K562 (cell line): ENCODE measurements at regions not wholly inside any gene's neighbourhood (a gene's known extent, or its start where the extent isn't known, plus 50 kb on each side); places are given as distances from the start of the nearest gene placed in this dataset.
A peak's percentile ranks its signal among the peaks of the same experiment; 100 is the strongest.

Experiments
- ATAC-seq: fragments of 200-7000 bp; cut with Tn5 transposase; 3 replicates; pipeline ENCODE4 v1.9.1; 2020; ENCODE audit warnings: moderate library complexity
- BruUV-seq: library from RNA; stranded (reverse); fragments of 400-500 nt; replicated peaks from 2 replicates; lab custom pipeline; 2021; lab: Mats Ljungman, UMichigan
- CTCF ChIA-PET: fragments of 300-600 bp; formaldehyde crosslinking; extraction: SDS; loops from one replicate; lab custom pipeline; 2021; ENCODE audit warnings: low intra/inter-chr PET ratio; lab: Yijun Ruan, JAX
- POLR2A ChIA-PET: fragments of 300-600, 350-650 bp; sonication (Branson Sonifier 250); formaldehyde crosslinking; extraction: SDS; loops from one replicate; lab custom pipeline; 2021; ENCODE audit warnings: antibody characterized with exemption, inconsistent platforms; lab: Yijun Ruan, JAX
- DNase-seq, 4 experiments: peaks; one replicate each; pipeline versions ENCODE4 v3.0.0 to v3.0.0-alpha.2; 2011 to 2018; ENCODE audit warnings: low spot score in 3 of 4, mixed read lengths in 3 of 4; ENCODE audit errors: extremely low read depth in 1 of 4
- FAIRE-seq: peaks from 2 replicates; lab custom pipeline; 2011; peaks lifted over from hg19 to GRCh38; lab: Jason Lieb, UNC
- H2AFZ ChIP-seq: 2 replicates; pipeline ENCODE4 v1.6.0; 2011; ENCODE audit warnings: low read depth, low read length, control low read depth, inconsistent platforms
- H3K27ac ChIP-seq: fragments of 200-600 bp; 3 replicates; pipeline ENCODE4 v1.8.0; 2011; ENCODE audit warnings: low read depth, mild to moderate bottlenecking, control low read depth, inconsistent platforms, low read length, moderate library complexity, mixed read lengths; ENCODE audit errors: extremely low read depth
- H3K27me3 ChIP-seq, 2 experiments: fragments of 300-600 bp in 1 of 2; 2 replicates in 1 of 2; 3 replicates in 1 of 2; pipeline versions ENCODE4 v1.6.0 to v1.8.0; 2011; ENCODE audit warnings: inconsistent platforms in 2 of 2, low read length in 2 of 2, mild to moderate bottlenecking in 1 of 2, mixed read lengths in 1 of 2, moderate library complexity in 1 of 2; ENCODE audit not compliant: control insufficient read depth in 2 of 2, insufficient read depth in 2 of 2
- H3K36me3 ChIP-seq: fragments of 300-600 bp; 3 replicates; pipeline ENCODE4 v1.8.0; 2011; ENCODE audit warnings: mild to moderate bottlenecking, low read length, inconsistent platforms; ENCODE audit not compliant: control insufficient read depth, insufficient read depth
- H3K4me1 ChIP-seq, 2 experiments: fragments of 200-600 bp in 1 of 2; replicated peaks in 1 of 2; 2 replicates in 1 of 2; 3 replicates in 1 of 2; pipeline versions ENCODE4 v1.5.1 to v1.8.0; 2011; ENCODE audit warnings: inconsistent platforms in 2 of 2, low read length in 2 of 2, mild to moderate bottlenecking in 1 of 2, mixed read lengths in 1 of 2, moderate library complexity in 1 of 2; ENCODE audit not compliant: control insufficient read depth in 2 of 2, insufficient read depth in 2 of 2
- H3K4me2 ChIP-seq: 2 replicates; pipeline ENCODE4 v1.6.1; 2011; ENCODE audit warnings: low read length, control low read depth, inconsistent platforms, mixed read lengths; ENCODE audit not compliant: insufficient read depth
- H3K4me3 ChIP-seq: fragments of 200-600 bp; sonication (generic), shearing (Covaris generic); 2 replicates; pipeline ENCODE4 v1.5.1; 2016; ENCODE audit warnings: control low read depth, inconsistent platforms
- H3K79me2 ChIP-seq: fragments of 200-600 bp; 3 replicates; pipeline ENCODE4 v1.8.0; 2011; ENCODE audit warnings: low read length, inconsistent platforms; ENCODE audit not compliant: control insufficient read depth, insufficient read depth
- H3K9ac ChIP-seq, 2 experiments: 2 replicates each; pipeline versions ENCODE4 v1.6.0 to v1.6.1; 2011; ENCODE audit warnings: low read depth in 2 of 2, low read length in 2 of 2, control low read depth in 1 of 2, inconsistent platforms in 1 of 2, mild to moderate bottlenecking in 1 of 2, mixed read lengths in 1 of 2; ENCODE audit not compliant: insufficient read depth in 1 of 2
- H3K9me1 ChIP-seq: one replicate; pipeline ENCODE4 v1.6.0; 2011; ENCODE audit warnings: inconsistent platforms, mild to moderate bottlenecking, low read length, moderate library complexity; ENCODE audit not compliant: control insufficient read depth, insufficient read depth
- H3K9me3 ChIP-seq: replicated peaks from 2 replicates; pipeline ENCODE4 v1.5.1; 2011; ENCODE audit warnings: low read depth, low read length, inconsistent platforms; ENCODE audit not compliant: control insufficient read depth, insufficient read depth
- H4K20me1 ChIP-seq: replicated peaks from 2 replicates; pipeline ENCODE4 v1.6.1; 2011; ENCODE audit warnings: low read length, inconsistent platforms, mixed read lengths; ENCODE audit not compliant: control insufficient read depth, insufficient read depth
- ARHGAP35 ChIP-seq: fragments of 450-650 bp; IDR thresholded peaks from 2 replicates; pipeline ENCODE4 v1.6.1; 2018; ENCODE audit not compliant: partially characterized antibody
- ATF3 ChIP-seq, 2 experiments: fragments of 450-650 bp in 1 of 2; sonication (generic) in 1 of 2; formaldehyde crosslinking in 1 of 2; IDR thresholded peaks in 1 of 2; conservative IDR thresholded peaks in 1 of 2; 2 replicates each; pipeline versions ENCODE4 v1.6.1 to v1.8.1; 2016 to 2023; ENCODE audit warnings: mild to moderate bottlenecking in 2 of 2, moderate library complexity in 2 of 2, inconsistent platforms in 1 of 2, missing genetic modification reagents in 1 of 2
- CEBPB ChIP-seq: fragments of 450-650 bp; IDR thresholded peaks from 2 replicates; pipeline ENCODE4 v1.6.1; 2016; ENCODE audit warnings: missing genetic modification characterization, missing compliant biosample characterization
- CEBPG ChIP-seq, 3 experiments: fragments of 200-800 bp in 1 of 3; sonication (Bioruptor generic) in 1 of 3; sonication (generic) in 1 of 3; formaldehyde crosslinking in 1 of 3; IDR thresholded peaks in 2 of 3; conservative IDR thresholded peaks in 1 of 3; 2 replicates each; pipeline versions ENCODE4 v1.6.1 to v1.8.0; 2016 to 2022; ENCODE audit warnings: missing compliant biosample characterization in 2 of 3, missing genetic modification characterization in 2 of 3, mild to moderate bottlenecking in 1 of 3, missing genetic modification reagents in 1 of 3
- MTA2 ChIP-seq: fragments of 450-650 bp; IDR thresholded peaks from 2 replicates; pipeline ENCODE4 v1.6.1; 2016; ENCODE audit warnings: low read depth
- RBBP5 ChIP-seq: fragments of 200-600 bp; sonication (generic); IDR thresholded peaks from 2 replicates; pipeline ENCODE4 v1.6.1; 2012; ENCODE audit warnings: borderline replicate concordance, mild to moderate bottlenecking, low read length, control low read depth, inconsistent platforms; ENCODE audit not compliant: insufficient read depth, poor library complexity, severe bottlenecking
- WGBS: fragments of 100-300 bp; shearing (Covaris generic); methylation state at CpG from one replicate; pipeline ENCODE4 v1.1.6; 2016; ENCODE audit warnings: low coverage, mixed read lengths; ENCODE audit not compliant: insufficient coverage; ENCODE audit errors: missing lambda C conversion rate; 5-methylcytosine and 5-hydroxymethylcytosine counted together
- in situ Hi-C: fragments of 300-500 bp; cut with MboI; formaldehyde crosslinking; loops from 4 replicates; pipeline ENCODE4 v1.15.0; 2018; ENCODE audit warnings: inconsistent platforms, mixed read lengths
- intact Hi-C: fragments of 100-400 bp; cut with micrococcal nuclease; formaldehyde crosslinking; loops from 2 replicates; pipeline ENCODE4 v1.14.2; 2022

GRCh38 chr5:28831042-28831441 lies 1792.7 kb upstream of the CDH9 start:
- no peak for DNase-seq
- intact Hi-C loops = no loop called here
- Histone ChIP-seq H3K4me3 (no peak overlapping the region), H3K27me3 (no peaks in the 10 kb centered on the region), H4K20me1 (no peaks in the 10 kb centered on the region), H3K79me2 (peaks cover 31% of the 10 kb centered on the region), H3K4me1 (no peaks in the 10 kb centered on the region), H3K36me3 (no peaks in the 10 kb centered on the region; the same call in 2 of the 3 replicates), H3K9ac (no peak overlapping the region), H3K9me3 (no peaks in the 10 kb centered on the region), H3K27ac (no peak overlapping the region), H3K4me2 (no peak overlapping the region), H2AFZ (no peak overlapping the region), H3K9me1 (no peaks in the 10 kb centered on the region)
- WGBS = 95% methylated on average over 4 of the region's 4 CpGs
- TF ChIP-seq ATF3 (IDR thresholded peaks at IDR 0.05) (peak; percentile 75), ATF3 (CRISPR knock-in tag; conservative IDR thresholded peaks at IDR 0.05) (no peak), ARHGAP35 (no peak), CEBPG (CRISPR knock-in tag; IDR thresholded peaks at IDR 0.05) (no peak), CEBPG (tag; conservative IDR thresholded peaks at IDR 0.05 in 1 of 2, IDR thresholded peaks at IDR 0.05 in 1 of 2) (peak; percentile 74 to 81), RBBP5 (no peak), CEBPB (0 out of 2 replicates have a peak, but pooled peaks have one; percentile 14), MTA2 (no peak)
- in situ Hi-C loops = no loop called here
- no peak for ATAC-seq
- ChIA-PET POLR2A (no interaction called here), CTCF (no interaction called here)
- no peak for FAIRE-seq
- BruUV-seq = no TSS peak
